ENCODE measurements at regions not wholly inside any gene's neighbourhood (a gene's known extent, or its start where the extent isn't known, plus 50 kb on each side); places are given as distances from the start of the nearest gene placed in this dataset.

DNA sequence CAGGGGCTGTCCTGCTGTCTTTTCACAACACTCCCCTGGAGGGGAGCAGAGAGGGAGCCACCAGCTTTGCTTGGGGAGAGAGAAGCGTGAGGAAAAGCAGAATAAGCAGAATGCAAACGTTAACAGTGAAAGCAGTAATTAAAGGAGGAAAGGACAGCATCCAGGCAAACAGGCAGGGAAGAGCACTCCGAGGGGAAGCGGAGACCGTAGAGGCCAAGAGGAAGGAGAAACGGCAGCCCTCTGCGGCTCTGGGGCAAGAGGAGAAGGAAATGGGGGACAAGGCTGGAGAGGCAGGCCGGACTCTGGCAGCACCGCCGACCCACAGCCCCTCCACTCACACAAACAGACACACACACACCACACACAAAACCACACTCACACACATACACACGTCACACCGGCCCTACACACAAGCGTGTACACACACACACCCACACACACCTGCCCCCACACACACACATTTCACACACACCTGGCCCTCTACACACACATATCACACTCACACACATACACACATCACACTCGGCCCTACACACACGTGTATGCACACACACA lies 449.8 kb downstream of the SOX6 start:
- TF ChIP-seq CTCF (conservative IDR thresholded peaks at IDR 0.05), result no peak
- TF ChIP-seq ZFX (IDR thresholded peaks at IDR 0.05), result no peak
